Psoas muscle (tissue), 7 donors: ENCODE measurements at regions not wholly inside any gene's neighbourhood (a gene's known extent, or its start where the extent isn't known, plus 50 kb on each side); places are given as distances from the start of the nearest gene placed in this dataset.

Experiments
- ATAC-seq, 4 donors: fragments of 200-7000 bp; cut with Tn5 transposase; one replicate each; pipeline ENCODE4 v1.9.1; 2020; ENCODE audit warnings: moderate library complexity in 3 of 4, mild to moderate bottlenecking in 2 of 4
- DNase-seq, 2 donors: peaks; one replicate each; pipeline ENCODE4 v3.0.0-alpha.2; 2020
- H3K27ac ChIP-seq: fragments of 200-600 bp; one replicate; pipeline ENCODE4 v1.8.0; 2022
- H3K27me3 ChIP-seq, 3 donors: fragments of 200-600 bp in 1 of 3; one replicate each; pipeline versions ENCODE4 v1.6.1 to v1.8.0; 2013 to 2022; ENCODE audit warnings: low read length in 2 of 3, mild to moderate bottlenecking in 2 of 3, moderate library complexity in 1 of 3; ENCODE audit not compliant: insufficient read depth in 3 of 3
- H3K36me3 ChIP-seq, 2 donors: fragments of 200-600 bp in 1 of 2; one replicate each; pipeline versions ENCODE4 v1.6.1 to v1.8.0; 2013 to 2022; ENCODE audit warnings: low read depth in 1 of 2, mild to moderate bottlenecking in 1 of 2, moderate library complexity in 1 of 2; ENCODE audit not compliant: insufficient read depth in 1 of 2
- H3K4me1 ChIP-seq: fragments of 200-600 bp; one replicate; pipeline ENCODE4 v1.8.0; 2022
- H3K4me3 ChIP-seq: fragments of 200-600 bp; one replicate; pipeline ENCODE4 v1.8.0; 2022; ENCODE audit warnings: mild to moderate bottlenecking
- H3K9me3 ChIP-seq: fragments of 200-600 bp; one replicate; pipeline ENCODE4 v1.8.0; 2022
- CTCF ChIP-seq: fragments of 200-600 bp; IDR thresholded peaks from one replicate; pipeline ENCODE4 v1.8.0; 2022; ENCODE audit warnings: antibody characterized with exemption
- WGBS, 3 donors: extraction: QIAGEN DNeasy Blood & Tissue Kit; methylation state at CpG; one replicate each; pipeline versions ENCODE4 v1.1.6 to v1.1.7; 2013; 5-methylcytosine and 5-hydroxymethylcytosine counted together
- intact Hi-C, 2 donors: fragments of 100-400 bp; cut with DNase I; formaldehyde crosslinking; loops; one replicate each; pipeline versions ENCODE4 v1.11.0 to v1.14.2; 2022
- donor health status: healthy with polysubstance abuse.
- donor health status: DM: no; HTN: no; CAD: no; lungs with moderate emphysema.
- donor health status: Bipolar disorder and iron deficiency.
- donor health status: healthy.
- donor health status: DM: yes; HTN: yes; CAD: no.
- donor health status: DM: no; HTN: no; CAD: no.
- donor health status: DM: yes; HTN: yes; CAD: no.

- no peaks in the 10 kb centered on the region for H3K9me3 ChIP-seq
- no peak for ATAC-seq
- H3K27me3 ChIP-seq, result no peaks in the 10 kb centered on the region
- H3K4me3 ChIP-seq, result no peak overlapping the region
- WGBS, 3 donors, result 38 to 44% (median 44%) methylated on average over 7 of the region's 7 CpGs
- no peak for DNase-seq
- TF ChIP-seq CTCF, result no peak
- H3K4me1 ChIP-seq, result no peaks in the 10 kb centered on the region
- H3K36me3 ChIP-seq, result no peaks in the 10 kb centered on the region
- intact Hi-C loops, result no loop called here
- H3K27ac ChIP-seq, result no peak overlapping the region
Measured at GRCh38 chr16:5451641-5452040, 354.0 kb upstream of the EEF2KMT start.

- no peaks in the 10 kb centered on the region for H3K9me3 ChIP-seq
- 25 to 28% (median 28%) methylated on average over 15 of the region's 15 CpGs for WGBS, 3 donors
- H3K27me3 ChIP-seq, result no peaks in the 10 kb centered on the region
- H3K36me3 ChIP-seq, result no peaks in the 10 kb centered on the region
- no peak overlapping the region for H3K4me3 ChIP-seq
- no peak overlapping the region for H3K27ac ChIP-seq
- intact Hi-C loops, result no loop called here
- no peak for DNase-seq
- no peak for ATAC-seq
- H3K4me1 ChIP-seq, result no peaks in the 10 kb centered on the region
- TF ChIP-seq CTCF, result no peak
Measured at GRCh38 chr16:5450409-5451104, 353.0 kb upstream of the EEF2KMT start.

- no peaks in the 10 kb centered on the region for H3K27me3 ChIP-seq
- no peaks in the 10 kb centered on the region for H3K36me3 ChIP-seq
- no peaks in the 10 kb centered on the region for H3K9me3 ChIP-seq
- 35 to 57% (median 45%) methylated on average over 1 of the region's 1 CpG for WGBS, 3 donors
- intact Hi-C loops, result no loop called here
- no peak overlapping the region for H3K27ac ChIP-seq
- H3K4me1 ChIP-seq, result no peaks in the 10 kb centered on the region
- TF ChIP-seq CTCF, result no peak
- no peak for DNase-seq
- no peak overlapping the region for H3K4me3 ChIP-seq
- ATAC-seq, result no peak
Measured at GRCh38 chr16:5449901-5450300, 352.3 kb upstream of the EEF2KMT start.

GRCh38 chr16:5448798-5449197 is 351.2 kb upstream of the EEF2KMT start:
- H3K27me3 ChIP-seq, result no peaks in the 10 kb centered on the region
- intact Hi-C loops, result no loop called here
- no peak for ATAC-seq

More at GRCh38 chr16:5448798-5449197, 351.2 kb upstream of the EEF2KMT start:
- no peaks in the 10 kb centered on the region for H3K4me1 ChIP-seq
- 72 to 75% (median 74%) methylated on average over 9 of the region's 9 CpGs for WGBS, 3 donors
- no peak for DNase-seq
- no peaks in the 10 kb centered on the region for H3K36me3 ChIP-seq
- no peak overlapping the region for H3K27ac ChIP-seq
- TF ChIP-seq CTCF, result no peak
- H3K9me3 ChIP-seq, result no peaks in the 10 kb centered on the region
- no peak overlapping the region for H3K4me3 ChIP-seq
